GM21367 (cell line): ENCODE measurements at regions not wholly inside any gene's neighbourhood (a gene's known extent, or its start where the extent isn't known, plus 50 kb on each side); places are given as distances from the start of the nearest gene placed in this dataset.

Source experiments
- ATAC-seq: cut with Tn5 transposase; IDR thresholded peaks from one replicate; pipeline ENCODE4 v1.9.1; 2021; ENCODE audit not compliant: unreplicated experiment

GRCh38 chr4:89438102-89438831 is 130.7 kb upstream of the GPRIN3 start:
- peak; percentile 87 for ATAC-seq

GRCh38 chr4:89434364-89434988 is 126.9 kb upstream of the GPRIN3 start:
- ATAC-seq = peak; percentile 74

- ATAC-seq = no peak
Observed at GRCh38 chr4:89427782-89428181, 120.2 kb upstream of the GPRIN3 start.

GRCh38 chr4:89425023-89425422 is 117.4 kb upstream of the GPRIN3 start:
- no peak for ATAC-seq

- no peak for ATAC-seq
Observed at GRCh38 chr4:89422441-89422990, 114.9 kb upstream of the GPRIN3 start.

GRCh38 chr4:89420507-89420906 is 112.9 kb upstream of the GPRIN3 start:
- ATAC-seq = no peak

DNA sequence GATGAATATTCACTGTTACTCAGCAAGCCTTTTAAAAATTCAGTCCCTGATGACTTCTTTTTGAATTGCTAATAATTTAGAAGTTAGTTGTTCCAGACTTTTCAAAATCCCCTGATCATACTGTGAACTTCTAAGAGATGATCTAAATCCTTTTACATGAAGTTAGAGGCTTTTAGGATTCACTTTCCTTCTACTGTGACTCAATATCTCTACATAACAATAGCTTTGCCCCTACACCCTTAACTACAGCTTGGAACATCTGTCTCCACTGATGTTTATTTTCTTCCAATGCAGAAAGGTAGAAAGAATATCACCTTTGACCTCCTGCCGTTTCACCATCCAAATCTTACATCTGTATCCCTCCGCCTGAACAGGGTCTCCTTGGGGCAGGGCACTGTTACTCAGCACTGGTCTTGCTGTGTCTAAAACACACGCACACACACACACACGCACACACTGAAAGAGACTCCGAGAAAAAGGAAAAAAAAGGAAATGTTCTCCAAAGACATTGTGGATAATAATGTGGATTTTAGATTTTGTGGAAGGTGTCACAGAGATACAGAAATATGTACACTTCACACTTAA is 111.6 kb upstream of the GPRIN3 start:
- ATAC-seq = no peak

GRCh38 chr4:89416960-89417359 is 109.4 kb upstream of the GPRIN3 start:
- ATAC-seq = no peak

GRCh38 chr4:89413518-89413917 is 105.9 kb upstream of the GPRIN3 start:
- ATAC-seq = no peak

DNA sequence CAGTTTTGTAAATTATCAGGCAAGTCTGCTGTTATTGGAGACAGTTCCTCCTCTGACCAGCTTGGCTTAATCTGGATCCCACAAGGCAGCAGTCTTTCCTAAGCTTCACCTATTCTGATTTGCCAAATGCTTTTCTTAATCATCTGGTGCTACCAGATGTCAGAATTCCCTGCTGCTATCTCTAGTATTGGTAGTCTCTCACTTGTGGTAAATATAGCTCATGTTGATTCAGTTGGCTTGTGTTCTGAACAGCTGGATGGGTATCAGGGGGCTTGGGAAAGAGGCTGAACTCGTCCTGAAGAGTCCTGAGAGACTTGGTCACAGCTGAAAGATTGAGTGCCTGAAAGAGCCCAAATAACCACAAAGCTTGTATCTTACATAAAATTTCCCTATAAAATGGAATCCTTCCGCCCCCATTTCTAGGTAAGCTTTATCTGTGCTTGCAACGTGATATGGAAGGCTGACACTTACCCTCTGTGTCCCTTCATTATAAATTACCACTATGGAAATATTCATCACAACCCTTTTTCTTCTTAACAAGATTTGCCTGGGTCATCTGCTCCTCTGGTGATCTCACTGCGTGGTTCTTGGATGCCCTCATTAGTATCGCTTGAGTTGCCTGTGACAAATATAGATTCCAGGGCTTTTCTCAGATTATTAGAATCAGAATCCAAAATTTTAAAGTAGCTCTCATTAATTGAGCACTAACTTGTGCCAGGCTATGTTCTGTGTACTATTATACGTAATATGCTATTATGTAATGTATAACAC is 104.1 kb upstream of the GPRIN3 start:
- ATAC-seq = no peak

GRCh38 chr4:89410687-89411086 is 103.1 kb upstream of the GPRIN3 start:
- no peak for ATAC-seq

DNA sequence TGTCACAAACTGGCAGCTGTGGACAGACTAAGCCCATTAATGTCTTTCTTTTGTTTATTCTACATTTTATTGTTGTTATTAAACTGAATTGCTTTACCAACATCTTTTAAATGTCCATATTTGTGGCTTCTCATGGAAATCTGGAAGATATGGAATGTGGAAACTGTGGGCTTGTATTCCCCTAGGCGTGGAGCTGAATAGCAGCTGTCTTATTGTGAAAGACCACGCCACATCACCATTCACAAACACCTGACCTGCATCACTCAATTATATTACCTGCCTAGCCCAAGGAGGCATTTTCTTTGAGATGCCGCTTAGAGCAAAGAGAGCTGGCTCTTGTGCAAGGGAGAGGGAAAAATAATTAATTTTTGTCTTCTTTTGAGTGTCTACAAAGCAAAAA is 96.9 kb upstream of the GPRIN3 start:
- no peak for ATAC-seq

DNA sequence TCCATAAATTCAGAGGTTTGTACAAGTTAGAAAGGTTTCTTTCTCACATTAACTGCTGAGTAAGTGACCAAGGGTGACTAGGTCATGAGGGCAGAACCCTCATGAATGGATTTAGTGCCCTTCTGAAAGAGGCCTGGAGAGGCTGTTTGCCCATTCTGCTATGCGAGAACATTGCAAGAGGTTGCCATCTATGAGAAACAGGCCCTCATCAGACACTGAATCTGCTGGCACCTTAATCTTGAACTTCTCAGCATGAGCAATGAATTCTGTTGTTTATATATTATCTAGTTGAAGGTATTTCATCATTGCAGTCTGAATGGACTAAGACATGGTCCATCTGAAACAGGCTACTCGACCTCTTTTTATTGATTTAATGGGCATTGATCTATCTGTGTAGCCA is 96.2 kb upstream of the GPRIN3 start:
- no peak for ATAC-seq

DNA sequence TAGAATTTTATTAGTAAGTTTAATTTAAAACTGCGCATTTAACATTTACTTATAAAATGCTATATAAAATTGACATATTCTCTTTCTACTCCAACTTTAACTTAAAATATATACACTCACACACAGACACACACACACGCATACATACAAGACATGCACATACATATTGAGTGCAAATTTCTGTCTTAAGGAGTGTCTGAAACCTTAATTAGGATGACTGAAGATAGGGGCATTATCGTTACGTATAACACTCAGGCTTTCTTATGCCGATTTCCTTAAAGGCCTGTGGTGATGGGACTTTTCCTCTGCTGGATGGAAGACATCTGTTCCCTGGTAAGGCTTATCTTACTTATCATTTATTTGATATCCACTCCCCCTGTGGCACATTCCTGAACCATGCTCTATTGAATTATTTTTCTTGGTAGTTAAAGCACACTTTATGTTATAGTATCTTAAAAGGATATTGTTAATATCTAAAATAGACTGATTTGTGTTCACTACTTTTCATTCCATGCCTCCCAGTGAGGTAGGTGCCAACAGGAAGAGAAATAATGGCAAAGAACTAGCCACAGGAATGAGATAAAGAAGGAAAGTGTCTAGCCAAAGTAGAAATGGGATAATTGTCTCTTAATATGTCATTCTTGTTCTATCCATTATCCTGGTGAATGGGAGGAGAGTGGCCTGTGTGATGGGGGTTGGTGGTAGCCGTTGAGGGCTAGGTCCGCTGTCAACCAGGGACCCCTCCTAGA is 92.9 kb upstream of the GPRIN3 start:
- no peak for ATAC-seq

GRCh38 chr4:89398644-89399043 is 91.0 kb upstream of the GPRIN3 start:
- ATAC-seq = no peak

DNA sequence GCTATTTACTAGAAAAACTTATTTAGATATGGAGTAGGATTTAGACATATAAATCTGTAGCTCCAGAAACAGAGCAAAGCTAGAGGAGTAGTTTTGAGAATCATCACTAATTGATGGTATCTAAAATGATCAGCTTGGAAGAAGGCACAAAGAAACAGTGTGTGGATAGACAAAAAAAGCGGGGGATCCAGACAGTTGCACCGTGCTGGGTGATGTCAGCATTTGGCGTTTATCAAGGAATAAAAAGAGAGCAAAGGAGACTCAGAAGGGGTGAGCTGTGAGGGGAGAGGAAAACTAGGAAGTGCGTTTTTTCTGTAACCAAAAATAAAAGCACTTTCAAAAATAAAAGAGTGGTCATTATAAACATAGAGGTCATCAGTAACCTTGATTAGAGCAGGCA is 90.5 kb upstream of the GPRIN3 start:
- ATAC-seq = no peak

- ATAC-seq = no peak
Observed at GRCh38 chr4:89397441-89397840, 89.8 kb upstream of the GPRIN3 start.

GRCh38 chr4:89382439-89382838 is 74.8 kb upstream of the GPRIN3 start:
- no peak for ATAC-seq

GRCh38 chr4:89380980-89381379 is 73.4 kb upstream of the GPRIN3 start:
- ATAC-seq = no peak

DNA sequence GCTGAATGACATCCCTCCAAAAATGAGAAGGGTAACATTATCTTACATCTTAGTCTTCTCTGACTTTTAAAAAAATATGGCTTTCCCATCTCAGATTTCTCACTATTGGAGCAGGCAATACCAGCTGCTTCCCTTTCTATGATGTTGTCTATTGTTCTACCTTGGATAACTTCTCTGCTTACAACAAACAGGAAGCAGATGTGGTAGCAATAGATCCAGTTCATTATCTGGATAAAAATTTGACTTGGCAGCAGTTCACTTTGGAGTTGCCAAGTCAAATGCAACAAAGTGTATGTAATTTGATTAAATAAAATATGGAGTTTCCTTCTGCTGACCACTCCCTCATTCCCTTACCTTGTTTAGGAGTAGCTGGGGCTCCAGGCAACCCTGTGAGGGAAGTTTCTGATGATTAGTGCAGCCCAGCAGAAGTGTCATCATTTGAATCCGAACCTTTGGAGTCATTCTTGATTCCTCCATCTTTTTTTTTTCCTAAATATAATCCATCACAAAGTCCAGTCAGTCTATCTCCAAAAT is 72.0 kb upstream of the GPRIN3 start:
- no peak for ATAC-seq
